HG02981 (cell line): ENCODE measurements at regions not wholly inside any gene's neighbourhood (a gene's known extent, or its start where the extent isn't known, plus 50 kb on each side); places are given as distances from the start of the nearest gene placed in this dataset.

Source experiments
- ATAC-seq: cut with Tn5 transposase; IDR thresholded peaks from one replicate; pipeline ENCODE4 v1.9.1; 2021; ENCODE audit warnings: mild to moderate bottlenecking, moderate library complexity; ENCODE audit not compliant: unreplicated experiment

- ATAC-seq = peak; percentile 45
Measured at GRCh38 chr17:81345228-81346089, 49.8 kb upstream of the BAHCC1 start.
